Psoas muscle (tissue), 7 donors: ENCODE measurements at regions not wholly inside any gene's neighbourhood (a gene's known extent, or its start where the extent isn't known, plus 50 kb on each side); places are given as distances from the start of the nearest gene placed in this dataset.

ENCODE experiments used
- ATAC-seq, 4 donors: fragments of 200-7000 bp; cut with Tn5 transposase; one replicate each; pipeline ENCODE4 v1.9.1; 2020; ENCODE audit warnings: moderate library complexity in 3 of 4, mild to moderate bottlenecking in 2 of 4
- DNase-seq, 2 donors: peaks; one replicate each; pipeline ENCODE4 v3.0.0-alpha.2; 2020
- H3K27ac ChIP-seq: fragments of 200-600 bp; one replicate; pipeline ENCODE4 v1.8.0; 2022
- H3K27me3 ChIP-seq, 3 donors: fragments of 200-600 bp in 1 of 3; one replicate each; pipeline versions ENCODE4 v1.6.1 to v1.8.0; 2013 to 2022; ENCODE audit warnings: low read length in 2 of 3, mild to moderate bottlenecking in 2 of 3, moderate library complexity in 1 of 3; ENCODE audit not compliant: insufficient read depth in 3 of 3
- H3K36me3 ChIP-seq, 2 donors: fragments of 200-600 bp in 1 of 2; one replicate each; pipeline versions ENCODE4 v1.6.1 to v1.8.0; 2013 to 2022; ENCODE audit warnings: low read depth in 1 of 2, mild to moderate bottlenecking in 1 of 2, moderate library complexity in 1 of 2; ENCODE audit not compliant: insufficient read depth in 1 of 2
- H3K4me1 ChIP-seq: fragments of 200-600 bp; one replicate; pipeline ENCODE4 v1.8.0; 2022
- H3K4me3 ChIP-seq: fragments of 200-600 bp; one replicate; pipeline ENCODE4 v1.8.0; 2022; ENCODE audit warnings: mild to moderate bottlenecking
- H3K9me3 ChIP-seq: fragments of 200-600 bp; one replicate; pipeline ENCODE4 v1.8.0; 2022
- WGBS, 3 donors: extraction: QIAGEN DNeasy Blood & Tissue Kit; methylation state at CpG; one replicate each; pipeline versions ENCODE4 v1.1.6 to v1.1.7; 2013; 5-methylcytosine and 5-hydroxymethylcytosine counted together
- intact Hi-C, 2 donors: fragments of 100-400 bp; cut with DNase I; formaldehyde crosslinking; loops; one replicate each; pipeline versions ENCODE4 v1.11.0 to v1.14.2; 2022
- TF ChIP-seq, protein P1 (sequence below): fragments of 200-600 bp; IDR thresholded peaks from one replicate; pipeline ENCODE4 v1.8.0; 2022; ENCODE audit warnings: antibody characterized with exemption
- donor health status: healthy with polysubstance abuse.
- donor health status: DM: no; HTN: no; CAD: no; lungs with moderate emphysema.
- donor health status: Bipolar disorder and iron deficiency.
- donor health status: healthy.
- donor health status: DM: yes; HTN: yes; CAD: no.
- donor health status: DM: no; HTN: no; CAD: no.
- donor health status: DM: yes; HTN: yes; CAD: no.

DNA sequence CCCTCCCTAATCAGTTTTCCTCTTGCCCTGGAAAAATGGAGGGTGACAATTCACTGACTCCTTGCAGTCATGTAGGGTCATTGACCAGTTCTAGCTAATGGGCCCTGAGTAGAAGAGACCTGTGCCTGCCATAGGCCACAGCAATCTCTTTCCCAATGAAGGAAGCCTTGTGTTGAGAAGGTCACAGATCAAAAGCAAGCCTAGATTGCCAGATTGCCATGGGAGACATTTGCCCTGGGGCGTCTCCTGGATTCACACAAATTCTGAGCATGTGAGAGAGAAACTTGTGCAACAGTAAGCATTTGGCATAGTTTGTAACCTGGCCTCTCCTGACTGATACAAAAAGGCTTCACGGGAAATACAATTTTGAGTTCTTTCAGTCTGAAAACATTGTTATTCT is 148.0 kb downstream of the NUDT12 start:
- 55 to 73% (median 62%) methylated on average over 2 of the region's 2 CpGs for WGBS, 3 donors
- no peaks in the 10 kb centered on the region for H3K36me3 ChIP-seq
- H3K4me3 ChIP-seq, result no peak overlapping the region
- no peak overlapping the region for H3K27ac ChIP-seq
- ATAC-seq, result no peak
- H3K27me3 ChIP-seq, result no peaks in the 10 kb centered on the region
- intact Hi-C loops, result no loop called here
- H3K9me3 ChIP-seq, result no peaks in the 10 kb centered on the region
- DNase-seq, result no peak
- TF ChIP-seq, protein P1, sequence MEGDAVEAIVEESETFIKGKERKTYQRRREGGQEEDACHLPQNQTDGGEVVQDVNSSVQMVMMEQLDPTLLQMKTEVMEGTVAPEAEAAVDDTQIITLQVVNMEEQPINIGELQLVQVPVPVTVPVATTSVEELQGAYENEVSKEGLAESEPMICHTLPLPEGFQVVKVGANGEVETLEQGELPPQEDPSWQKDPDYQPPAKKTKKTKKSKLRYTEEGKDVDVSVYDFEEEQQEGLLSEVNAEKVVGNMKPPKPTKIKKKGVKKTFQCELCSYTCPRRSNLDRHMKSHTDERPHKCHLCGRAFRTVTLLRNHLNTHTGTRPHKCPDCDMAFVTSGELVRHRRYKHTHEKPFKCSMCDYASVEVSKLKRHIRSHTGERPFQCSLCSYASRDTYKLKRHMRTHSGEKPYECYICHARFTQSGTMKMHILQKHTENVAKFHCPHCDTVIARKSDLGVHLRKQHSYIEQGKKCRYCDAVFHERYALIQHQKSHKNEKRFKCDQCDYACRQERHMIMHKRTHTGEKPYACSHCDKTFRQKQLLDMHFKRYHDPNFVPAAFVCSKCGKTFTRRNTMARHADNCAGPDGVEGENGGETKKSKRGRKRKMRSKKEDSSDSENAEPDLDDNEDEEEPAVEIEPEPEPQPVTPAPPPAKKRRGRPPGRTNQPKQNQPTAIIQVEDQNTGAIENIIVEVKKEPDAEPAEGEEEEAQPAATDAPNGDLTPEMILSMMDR, result no peak
- no peaks in the 10 kb centered on the region for H3K4me1 ChIP-seq

DNA sequence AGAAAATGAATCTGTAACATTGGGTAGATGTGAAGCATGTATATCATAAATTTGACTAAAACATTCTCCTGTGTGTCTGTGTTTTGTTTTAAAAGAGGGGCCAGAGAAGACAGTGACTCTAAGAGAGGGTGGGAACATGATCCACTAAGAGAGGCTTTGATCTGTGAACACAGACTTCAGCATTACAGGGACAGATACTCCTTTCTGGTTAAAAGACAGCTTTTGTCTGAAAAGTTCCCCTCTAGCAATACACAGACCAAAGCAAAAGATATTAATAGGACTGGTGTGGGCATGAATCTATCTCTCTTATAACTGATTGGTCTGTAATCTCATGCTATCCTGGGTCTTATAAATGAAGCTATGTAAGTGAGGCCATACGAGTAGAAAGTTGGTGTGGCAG is 150.9 kb downstream of the NUDT12 start:
- Histone ChIP-seq H3K4me1 (no peaks in the 10 kb centered on the region), H3K36me3 (no peaks in the 10 kb centered on the region), H3K9me3 (no peaks in the 10 kb centered on the region), H3K27me3 (no peaks in the 10 kb centered on the region), H3K27ac (no peak overlapping the region), H3K4me3 (no peak overlapping the region)
- WGBS, 3 donors, result 38 to 65% (median 39%) methylated on average over 1 of the region's 1 CpG
- ATAC-seq (no peak), DNase-seq (no peak)
- intact Hi-C loops, result no loop called here
- TF ChIP-seq, protein P1, result no peak

DNA sequence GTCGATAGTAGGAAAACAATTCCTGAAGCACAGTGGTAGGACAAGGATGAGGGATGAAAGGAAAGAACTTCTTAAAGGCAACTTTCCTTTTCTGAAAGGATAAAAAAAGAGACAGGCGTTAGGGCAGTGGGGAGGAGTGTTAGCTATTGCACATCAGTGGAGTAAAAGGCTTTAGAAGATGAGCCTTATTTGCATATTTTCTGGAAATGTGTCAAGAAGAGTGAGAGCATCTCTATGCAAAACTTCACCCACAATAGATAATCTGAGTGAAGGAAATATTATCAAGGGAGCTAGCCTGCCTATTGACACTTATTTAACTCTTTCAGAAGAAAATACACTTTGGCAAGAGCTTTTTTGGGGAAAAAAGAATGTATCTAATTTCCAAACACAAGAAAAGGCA is 151.6 kb downstream of the MACIR start:
- Histone ChIP-seq H3K4me1 (no peaks in the 10 kb centered on the region), H3K36me3 (no peaks in the 10 kb centered on the region), H3K27me3 (no peaks in the 10 kb centered on the region), H3K4me3 (no peak overlapping the region), H3K9me3 (no peaks in the 10 kb centered on the region), H3K27ac (no peak overlapping the region)
- 81 to 90% (median 83%) methylated on average over 2 of the region's 2 CpGs for WGBS, 3 donors
- DNase-seq (no peak), ATAC-seq (no peak)
- intact Hi-C loops, result no loop called here
- TF ChIP-seq, protein P1, result no peak

DNA sequence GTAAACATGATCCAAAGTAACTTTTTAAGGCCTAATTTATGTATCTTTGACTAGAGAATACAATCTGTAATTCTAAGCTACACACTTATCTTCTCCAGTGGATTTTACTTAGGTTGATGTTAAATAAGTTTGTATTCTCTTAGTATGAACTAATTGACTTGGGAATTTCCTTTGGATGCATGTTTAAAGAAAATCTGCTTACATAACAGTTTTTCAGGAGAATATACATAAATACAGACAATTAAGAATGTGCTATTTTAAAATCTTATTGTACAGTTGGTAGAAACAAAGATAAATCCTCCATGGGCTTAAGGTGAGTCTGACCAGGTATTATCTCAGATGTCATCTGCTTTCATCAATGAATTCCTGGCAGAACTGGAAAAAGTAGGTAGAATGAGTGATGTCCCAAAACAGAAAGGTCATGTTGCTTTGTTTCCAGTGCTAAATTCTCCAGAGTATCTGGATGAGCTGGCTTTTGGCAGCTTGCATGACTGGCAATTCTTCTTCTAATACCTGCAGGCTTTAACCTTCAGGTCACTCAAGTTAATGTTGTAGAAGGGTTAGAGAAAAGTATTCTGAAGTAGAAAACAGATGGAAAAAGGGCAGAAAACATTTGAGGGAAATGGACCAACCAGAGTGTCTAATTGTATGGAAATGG is 150.6 kb downstream of the MACIR start:
- DNase-seq (no peak), ATAC-seq (no peak)
- intact Hi-C loops, result no loop called here
- no peaks in the 10 kb centered on the region for H3K27me3 ChIP-seq
- TF ChIP-seq, protein P1, result no peak
- H3K27ac ChIP-seq, result no peak overlapping the region
- no peaks in the 10 kb centered on the region for H3K36me3 ChIP-seq
- H3K4me3 ChIP-seq, result no peak overlapping the region
- H3K9me3 ChIP-seq, result no peaks in the 10 kb centered on the region
- no peaks in the 10 kb centered on the region for H3K4me1 ChIP-seq

DNA sequence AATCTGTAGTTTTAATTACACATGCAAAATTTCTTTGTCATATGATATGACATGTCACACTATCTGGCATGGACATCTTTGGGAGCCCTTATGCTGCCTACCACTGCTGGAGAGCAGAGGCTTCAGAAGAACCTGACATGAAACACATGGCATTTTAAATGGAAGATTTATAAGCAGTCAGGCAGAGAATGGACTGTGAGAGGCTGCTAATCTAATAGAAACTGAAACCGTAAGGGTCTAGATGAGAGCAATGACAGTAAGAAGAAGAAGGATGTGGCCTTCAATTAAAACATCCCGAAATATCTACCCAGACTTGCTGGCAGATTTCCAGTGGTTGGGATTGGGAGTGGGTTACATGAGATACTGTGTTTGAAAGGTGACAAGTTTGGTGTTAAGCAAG is 149.8 kb downstream of the MACIR start:
- intact Hi-C loops, result no loop called here
- no peak overlapping the region for H3K27ac ChIP-seq
- DNase-seq (no peak), ATAC-seq (no peak)
- TF ChIP-seq, protein P1, result no peak
- no peaks in the 10 kb centered on the region for H3K4me1 ChIP-seq
- 62 to 87% (median 81%) methylated on average over 2 of the region's 2 CpGs for WGBS, 3 donors
- no peak overlapping the region for H3K4me3 ChIP-seq
- H3K9me3 ChIP-seq, result no peaks in the 10 kb centered on the region
- H3K27me3 ChIP-seq, result no peaks in the 10 kb centered on the region
- no peaks in the 10 kb centered on the region for H3K36me3 ChIP-seq
